ENCODE measurements at regions not wholly inside any gene's neighbourhood (a gene's known extent, or its start where the extent isn't known, plus 50 kb on each side); places are given as distances from the start of the nearest gene placed in this dataset.

DNA sequence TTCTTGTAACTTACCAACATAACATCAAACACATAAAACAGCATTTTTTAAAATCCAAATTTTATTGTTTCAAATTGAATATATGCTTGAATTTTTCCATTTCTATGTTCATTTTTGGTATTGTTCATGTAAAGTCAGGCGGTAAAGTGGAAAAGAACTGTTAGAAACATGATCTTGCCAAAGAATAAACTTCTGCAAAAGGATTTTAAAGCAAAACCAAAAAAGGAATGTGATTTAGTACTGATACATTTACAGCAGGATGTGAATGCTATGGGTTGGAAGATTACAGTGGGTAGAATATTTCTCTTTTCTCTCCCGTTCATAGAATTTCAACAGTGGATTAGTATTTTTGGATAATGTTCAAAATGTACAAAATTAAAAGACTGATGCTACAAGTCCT is 277.2 kb upstream of the MPDZ start:
- no peak for DNase-seq (ENCODE audit: low read depth, low spot score)

DNA sequence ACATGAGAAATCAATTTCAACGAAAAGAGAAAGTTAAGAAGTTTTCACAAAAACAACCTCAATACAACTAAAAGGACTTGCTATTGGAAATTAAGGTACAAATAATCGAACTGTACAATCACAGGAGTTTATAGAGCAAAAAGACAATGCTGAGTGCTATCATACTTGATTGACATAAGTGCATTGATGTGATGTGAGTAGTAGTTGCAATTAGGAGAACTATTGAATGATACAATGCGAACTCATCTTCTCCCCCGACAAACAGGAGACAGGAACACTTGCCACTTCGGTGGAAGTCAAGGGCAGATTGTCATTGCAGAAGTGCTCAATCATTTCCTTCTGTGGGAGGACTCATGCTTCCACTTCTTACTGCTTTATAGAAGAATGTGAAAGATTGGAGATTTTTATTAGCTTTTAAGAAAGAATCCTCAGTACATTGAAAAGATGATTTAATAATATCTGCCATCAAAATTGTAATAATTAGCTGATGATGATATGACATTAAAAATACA is 276.6 kb upstream of the MPDZ start:
- DNase-seq (ENCODE audit: low read depth, low spot score), result no peak

DNA sequence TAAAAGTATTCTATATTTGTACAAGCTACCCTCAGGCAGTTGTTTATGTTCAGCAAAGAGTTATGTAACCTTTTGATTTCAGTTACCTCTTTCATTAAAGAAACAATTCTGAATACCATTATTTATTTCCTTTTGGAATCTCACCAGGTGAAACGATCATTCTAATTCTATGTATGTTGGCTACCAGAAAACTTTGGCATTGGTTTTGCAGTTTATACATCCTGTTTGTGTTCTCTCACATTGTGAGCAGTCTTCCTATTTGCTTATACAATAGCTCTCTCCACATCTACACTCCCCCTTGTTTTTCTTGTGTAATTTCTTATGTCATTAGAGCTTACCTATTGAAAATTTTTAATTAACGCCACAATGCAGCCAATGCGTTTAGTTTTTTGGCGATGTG is 276.0 kb upstream of the MPDZ start:
- no peak for DNase-seq (ENCODE audit: low read depth, low spot score)

DNA sequence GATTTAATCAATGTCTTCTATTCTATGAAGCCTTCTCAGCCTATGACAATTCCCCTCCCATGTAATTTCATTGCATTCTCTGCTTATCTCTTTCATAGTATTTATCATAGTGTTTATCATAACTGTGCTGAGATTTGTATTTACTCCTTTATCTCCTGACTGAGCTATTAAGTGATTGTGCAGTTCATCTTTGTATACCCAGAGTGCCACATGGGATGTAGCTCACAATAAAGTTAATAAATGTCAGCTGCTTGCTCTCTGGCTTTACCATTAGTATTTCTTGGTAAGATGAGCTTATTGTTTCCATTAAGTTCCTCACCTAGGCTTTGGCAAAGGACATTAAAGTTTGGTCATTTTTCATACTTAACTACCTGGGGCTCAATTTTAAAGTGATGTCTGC is 275.1 kb upstream of the MPDZ start:
- DNase-seq (ENCODE audit: low read depth, low spot score), result no peak

DNA sequence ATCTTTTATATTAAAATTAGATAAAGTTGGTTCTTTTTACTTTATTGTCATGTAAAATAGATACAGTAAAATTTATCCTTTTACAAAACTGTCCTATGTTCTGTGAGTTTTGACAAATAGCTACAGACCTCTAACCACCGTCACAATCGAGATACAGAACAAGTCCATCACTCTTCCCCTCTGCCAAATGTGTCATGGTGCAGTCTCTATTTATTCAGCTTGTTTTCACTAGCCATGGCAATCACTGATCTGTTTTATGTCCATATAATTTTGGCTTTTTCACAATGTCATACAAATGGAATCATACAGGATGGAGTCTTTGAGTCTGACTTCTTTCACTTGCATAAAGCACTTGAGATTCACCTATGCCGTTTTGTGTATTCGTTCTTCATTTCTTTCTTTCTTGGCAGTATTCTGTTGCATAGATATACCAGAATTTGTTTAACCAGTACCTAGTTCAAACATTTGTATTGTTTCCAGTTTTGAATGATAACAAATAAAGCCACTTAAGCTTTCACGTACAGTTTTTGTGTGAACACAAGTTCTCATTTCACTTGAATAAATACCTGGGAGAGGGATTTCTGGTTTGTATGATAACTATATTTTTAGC is 273.2 kb upstream of the MPDZ start:
- DNase-seq (ENCODE audit: low read depth, low spot score), result no peak

DNA sequence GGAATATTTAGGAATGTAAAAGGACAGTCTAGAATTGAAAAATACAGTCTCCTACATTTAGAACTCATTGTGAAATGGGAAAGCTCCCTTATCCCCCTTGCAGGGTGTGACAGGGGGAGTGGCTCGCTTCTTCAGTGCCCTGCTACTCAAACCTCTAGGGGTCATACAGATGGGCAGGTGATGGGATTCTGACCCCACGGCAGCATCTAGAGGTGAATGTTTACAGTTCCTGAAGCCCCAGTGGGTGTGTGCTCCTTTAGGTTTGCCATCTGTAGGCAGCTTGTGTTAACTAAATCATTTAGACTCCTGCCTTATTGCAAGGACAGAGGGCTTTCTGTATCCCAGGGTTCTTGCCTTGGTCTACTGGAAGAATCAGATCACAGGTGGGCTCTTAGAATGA is 271.0 kb upstream of the MPDZ start:
- no peak for DNase-seq (ENCODE audit: low read depth, low spot score)

DNA sequence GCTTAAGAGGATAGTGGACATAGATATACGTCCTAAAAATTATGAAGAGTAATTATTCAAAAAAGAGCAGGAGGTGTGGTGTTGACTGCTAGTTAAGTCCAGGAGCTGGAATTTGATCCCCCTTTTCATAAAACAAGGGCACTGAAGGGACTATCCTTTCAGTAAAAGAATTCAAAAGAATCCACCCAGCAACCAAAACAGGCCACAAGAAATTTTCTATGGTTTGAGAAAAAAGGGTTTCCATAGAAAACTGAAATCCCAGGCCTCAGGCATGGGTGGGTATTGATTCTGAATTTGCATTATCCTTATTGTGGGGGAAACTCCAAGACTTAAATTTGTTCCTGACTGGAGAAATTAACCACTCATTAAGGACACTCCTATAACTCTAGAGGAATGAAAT is 269.0 kb upstream of the MPDZ start:
- DNase-seq (ENCODE audit: low read depth, low spot score), result no peak

DNA sequence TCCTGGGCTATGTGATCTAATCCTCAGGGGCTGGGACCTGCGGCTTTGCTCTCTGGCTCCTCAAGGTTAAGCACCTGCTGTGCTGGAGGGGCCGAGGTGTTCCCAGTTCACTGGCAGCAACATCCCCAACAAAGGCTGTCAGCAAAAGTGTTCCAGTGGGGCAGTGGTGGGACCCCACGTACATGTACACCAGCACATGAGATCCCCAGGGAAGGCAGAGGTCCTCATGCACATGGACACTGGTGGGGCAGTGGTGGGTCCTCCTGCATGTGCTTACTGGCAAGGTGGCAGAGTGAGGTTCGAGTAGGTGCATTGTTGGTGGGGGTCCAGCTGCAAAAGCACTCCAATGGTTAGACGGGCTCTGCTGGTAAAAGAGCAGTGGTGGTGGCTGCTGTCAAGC is 255.6 kb upstream of the MPDZ start:
- no peak for DNase-seq (ENCODE audit: low read depth, low spot score)

DNA sequence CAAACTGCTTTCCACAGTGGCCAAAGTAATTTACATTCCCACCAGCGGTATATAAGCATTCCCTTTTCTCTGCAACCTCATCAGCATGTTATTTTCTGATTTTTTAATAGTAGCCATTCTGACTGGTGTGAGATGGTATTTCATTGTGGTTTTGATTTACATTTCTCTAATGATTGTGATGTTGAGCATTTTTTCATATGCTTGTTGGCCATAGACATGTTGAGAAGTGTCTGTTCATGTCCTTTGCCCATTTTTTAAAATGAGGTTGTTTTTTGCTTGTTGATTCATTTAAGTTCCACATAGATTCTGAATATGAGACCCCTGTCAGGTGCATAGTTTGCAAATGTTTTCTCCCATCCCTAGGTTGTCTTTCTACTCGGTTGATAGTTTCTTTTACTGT is 254.5 kb upstream of the MPDZ start:
- DNase-seq (ENCODE audit: low read depth, low spot score), result no peak

DNA sequence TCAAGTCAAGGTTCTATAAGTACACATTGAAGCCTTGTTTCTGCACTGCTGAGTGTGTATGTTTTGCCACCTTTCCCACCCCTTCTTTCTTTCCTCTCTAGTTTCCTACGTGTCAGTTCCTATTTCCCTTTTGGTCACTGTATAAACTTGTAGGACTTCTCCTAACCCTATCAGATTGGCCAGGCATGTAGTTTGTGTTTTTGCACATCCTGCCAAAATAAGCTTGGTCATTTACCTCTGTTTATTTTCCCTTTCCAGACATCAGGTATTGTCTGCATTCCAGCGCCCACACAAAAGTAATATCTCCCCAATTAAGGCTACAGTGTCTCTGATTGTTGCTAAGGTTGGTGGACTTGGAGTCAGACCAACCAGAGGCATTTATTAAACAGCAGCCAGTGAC is 252.9 kb upstream of the MPDZ start:
- DNase-seq (ENCODE audit: low read depth, low spot score), result peak; percentile 76

DNA sequence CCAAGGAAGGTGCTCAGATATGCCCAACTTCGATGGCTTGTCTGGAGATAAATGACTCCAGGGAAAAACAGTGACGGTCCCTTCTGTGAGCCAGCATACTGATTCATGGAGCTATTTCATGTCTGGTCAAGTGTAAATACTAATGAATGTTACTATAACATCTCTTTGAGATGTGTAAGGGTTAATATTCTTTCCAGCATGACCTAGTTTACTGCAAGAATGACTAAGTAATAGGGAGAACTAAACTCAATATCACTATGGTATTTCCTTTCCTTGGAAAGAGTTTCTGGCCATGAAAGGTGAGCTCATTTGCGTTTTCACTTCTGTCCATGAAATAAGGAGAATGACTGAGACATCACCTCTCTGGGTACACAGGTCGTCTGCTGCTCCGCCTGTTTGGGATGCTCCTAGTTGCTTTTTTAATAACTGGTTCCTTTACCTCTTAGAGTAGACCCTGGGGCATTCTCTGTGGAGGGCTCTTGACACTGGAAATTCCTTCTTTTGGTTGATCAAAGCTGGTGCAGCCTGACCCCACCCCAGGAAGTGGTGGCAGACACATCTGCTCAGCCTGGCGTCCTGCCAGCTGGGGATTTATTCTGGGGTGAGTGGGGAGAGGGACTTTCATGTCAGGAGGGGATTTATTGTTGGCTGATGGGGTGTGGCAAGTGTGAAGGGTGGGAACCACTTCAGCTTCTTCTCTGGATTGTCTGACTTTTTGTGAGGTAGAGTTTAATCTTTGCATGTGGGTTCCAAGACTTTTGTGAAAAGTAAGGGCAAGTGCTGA is 250.0 kb upstream of the MPDZ start:
- no peak for DNase-seq (ENCODE audit: low read depth, low spot score)

DNA sequence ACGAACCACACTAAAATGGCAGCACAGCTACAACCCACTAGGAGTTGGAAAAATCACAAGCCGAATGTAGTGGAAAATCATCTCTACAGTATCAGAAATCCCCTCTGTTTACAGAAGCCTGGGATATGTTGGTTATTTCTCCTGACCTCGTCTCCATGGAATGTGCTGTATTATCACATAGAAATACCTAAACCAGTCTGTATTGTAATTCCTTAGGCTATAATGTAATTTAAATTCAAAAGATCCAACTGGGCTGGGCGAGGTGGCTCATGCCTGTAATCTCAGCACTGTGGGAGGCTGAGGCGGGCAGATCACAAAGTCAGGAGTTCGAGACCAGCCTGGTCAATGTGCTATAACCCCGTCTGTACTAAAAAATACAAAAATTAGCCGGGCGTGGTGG is 244.8 kb upstream of the MPDZ start:
- peak; percentile 39 for DNase-seq (ENCODE audit: low read depth, low spot score)

DNA sequence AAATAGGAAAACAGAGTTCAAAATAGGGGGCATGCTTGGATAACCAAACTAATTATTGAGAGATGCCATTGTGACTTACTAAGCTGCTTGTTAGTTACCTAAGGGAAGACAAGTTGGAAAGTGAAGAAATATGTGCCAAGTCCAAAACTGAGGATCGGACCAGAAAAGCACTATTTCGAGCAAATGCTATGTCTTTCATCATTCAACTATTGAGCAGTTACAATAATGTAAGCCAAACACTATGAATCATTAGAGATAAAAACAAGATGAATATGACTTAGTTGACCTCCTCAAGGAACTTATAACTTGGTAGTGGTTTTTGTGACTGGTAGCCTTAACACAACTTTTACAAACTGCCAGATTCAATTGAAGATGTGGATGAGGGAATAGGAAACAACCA is 240.6 kb upstream of the MPDZ start:
- no peak for DNase-seq (ENCODE audit: low read depth, low spot score)

DNA sequence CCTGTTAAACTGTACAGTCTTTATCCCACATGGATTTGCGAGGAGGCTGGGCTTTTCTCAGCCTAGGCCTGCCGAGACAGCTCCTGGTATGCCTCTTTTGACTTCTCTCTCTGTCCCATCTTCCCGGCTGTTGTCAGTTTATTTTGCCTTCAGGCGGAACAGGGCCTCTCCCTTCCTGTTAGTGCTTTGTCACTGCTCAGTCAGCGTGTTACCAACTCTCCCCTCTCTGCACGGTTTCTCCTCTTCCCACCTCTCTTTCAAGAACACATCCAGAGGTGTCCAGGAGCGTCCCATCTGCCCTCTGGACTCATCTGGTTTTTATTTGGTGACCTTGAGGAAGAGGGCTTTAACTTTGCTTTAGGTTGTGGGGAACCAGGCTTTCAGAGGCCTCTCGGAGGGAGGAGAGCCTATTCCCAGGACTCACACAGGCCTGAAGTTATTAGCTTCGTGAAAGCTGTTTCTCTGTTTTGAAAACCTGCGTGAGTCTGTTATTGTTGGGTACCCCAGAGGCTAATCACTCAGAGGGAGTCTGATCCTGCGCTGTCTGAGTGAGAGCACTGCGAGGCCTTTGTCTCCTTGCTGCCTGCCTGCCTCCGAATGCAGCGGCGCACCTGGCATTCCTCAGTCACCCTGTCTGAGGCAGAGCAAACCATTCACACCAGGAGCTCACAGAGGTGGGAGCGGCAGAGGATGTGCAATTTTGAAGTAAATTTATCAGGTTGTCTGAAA is 234.4 kb upstream of the MPDZ start:
- no peak for DNase-seq (ENCODE audit: low read depth, low spot score)

DNA sequence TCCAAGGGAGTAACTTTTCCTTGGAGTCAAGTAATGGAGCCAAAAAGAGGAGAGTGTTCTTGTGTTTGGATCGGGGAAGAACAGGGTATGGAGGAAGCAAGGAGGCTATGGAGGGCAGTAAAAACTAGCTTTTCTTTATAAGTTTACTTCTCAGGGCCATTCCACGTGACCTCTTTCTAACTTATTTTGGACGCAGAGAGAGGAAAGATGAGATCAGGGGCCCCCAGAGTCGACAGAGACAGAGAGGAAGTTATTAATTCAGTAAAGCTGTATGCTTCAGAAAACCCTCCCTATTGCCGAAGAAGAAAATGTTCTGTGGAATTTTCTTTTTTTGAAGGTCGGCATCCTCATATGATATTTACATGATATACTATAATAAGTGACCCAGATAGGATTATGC is 233.8 kb upstream of the MPDZ start:
- no peak for DNase-seq (ENCODE audit: low read depth, low spot score)

DNA sequence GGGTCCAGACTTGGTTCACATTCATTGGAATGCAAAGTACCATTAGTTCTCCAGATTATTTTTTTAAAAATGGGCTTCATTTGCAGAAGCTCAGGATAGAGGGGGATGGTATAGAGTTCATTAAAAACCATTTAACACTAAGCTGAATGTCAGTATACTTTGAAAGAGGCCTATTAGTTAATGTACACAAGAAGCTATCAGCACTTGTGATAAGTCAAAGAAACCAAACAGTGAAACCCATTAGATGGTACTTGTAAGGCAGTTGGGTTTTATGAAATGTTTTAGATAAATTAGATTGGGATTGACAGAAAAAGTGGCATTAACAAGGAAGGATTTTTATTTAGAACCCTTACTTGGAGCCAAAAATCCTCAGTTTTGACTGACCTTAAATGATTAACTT is 229.2 kb upstream of the MPDZ start:
- DNase-seq (ENCODE audit: low read depth, low spot score), result no peak

DNA sequence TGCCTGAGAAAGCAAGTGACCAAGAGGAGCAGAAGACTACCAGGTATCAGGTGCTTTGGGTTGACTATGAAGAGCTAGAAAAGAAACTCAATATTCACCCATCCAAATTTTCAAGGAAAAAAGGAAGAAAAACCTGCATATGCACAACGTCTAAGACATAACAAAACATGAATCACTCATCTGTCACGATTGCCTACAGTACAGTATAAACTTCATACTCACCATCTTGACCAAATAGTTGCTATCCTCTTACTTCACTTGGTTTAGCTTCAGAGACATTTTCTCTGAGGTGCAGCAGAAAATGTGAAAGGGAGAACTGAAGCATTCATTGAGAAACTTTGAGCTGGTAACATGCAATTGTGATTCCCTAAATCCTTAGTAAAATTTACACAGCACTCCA is 228.6 kb upstream of the MPDZ start:
- DNase-seq (ENCODE audit: low read depth, low spot score), result no peak

DNA sequence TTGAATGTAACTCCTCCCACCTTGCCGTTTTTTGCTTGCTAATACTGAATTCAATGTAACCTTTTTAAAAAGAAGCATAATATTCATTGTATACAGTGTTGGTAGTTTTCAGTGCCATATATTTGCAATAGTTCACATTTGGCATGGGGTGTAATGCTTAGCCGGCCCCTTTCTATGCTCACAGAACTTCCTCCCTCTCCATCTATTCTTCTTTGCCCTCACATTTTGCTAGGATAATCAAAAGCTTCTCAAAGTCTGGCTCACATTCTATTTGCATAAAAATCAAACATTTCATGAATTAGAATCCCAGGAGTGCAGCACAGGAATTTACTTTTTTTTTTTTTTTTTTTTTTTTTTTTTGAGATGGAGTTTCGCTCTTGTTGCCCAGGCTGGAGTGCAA is 226.3 kb upstream of the MPDZ start:
- no peak for DNase-seq (ENCODE audit: low read depth, low spot score)

DNA sequence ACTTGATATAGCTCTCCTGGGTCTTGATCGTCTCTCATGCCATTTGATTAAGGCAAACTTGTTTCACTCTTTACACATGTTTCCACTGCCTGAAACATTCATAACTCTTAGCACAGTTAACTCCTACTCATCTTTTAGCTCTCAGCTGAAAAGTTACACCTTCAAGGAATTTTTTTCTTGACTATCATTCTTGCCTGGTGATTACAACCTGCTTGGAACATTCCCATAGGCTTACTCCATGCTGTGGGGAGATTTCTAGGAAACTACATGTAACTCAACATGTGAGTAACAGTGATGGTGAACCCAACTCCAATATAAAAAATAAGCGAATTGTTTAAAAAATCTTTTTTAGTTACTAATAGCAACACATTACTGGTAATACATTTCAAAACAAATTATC is 224.1 kb upstream of the MPDZ start:
- DNase-seq (ENCODE audit: low read depth, low spot score), result no peak

DNA sequence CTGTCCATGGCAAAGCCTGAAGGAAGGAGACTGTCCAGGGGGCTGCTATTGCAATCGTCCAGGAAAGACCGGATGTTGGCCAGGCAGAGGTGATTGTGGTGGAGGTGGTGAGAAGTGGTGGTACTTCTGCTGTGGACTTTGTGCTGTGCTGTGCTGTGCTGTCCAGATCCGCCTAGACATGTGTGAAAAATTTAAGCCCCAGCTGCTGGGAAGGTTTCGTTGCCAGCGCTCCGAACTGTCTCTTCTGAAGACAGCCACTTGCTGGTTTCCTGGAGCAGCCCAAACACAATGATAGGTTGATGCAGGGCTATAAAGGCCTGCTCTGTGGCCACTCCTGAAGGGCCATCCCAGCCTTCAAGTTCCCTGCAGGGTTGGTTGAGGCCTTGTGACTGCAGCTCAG is 223.0 kb upstream of the MPDZ start:
- no peak for DNase-seq (ENCODE audit: low read depth, low spot score)

DNA sequence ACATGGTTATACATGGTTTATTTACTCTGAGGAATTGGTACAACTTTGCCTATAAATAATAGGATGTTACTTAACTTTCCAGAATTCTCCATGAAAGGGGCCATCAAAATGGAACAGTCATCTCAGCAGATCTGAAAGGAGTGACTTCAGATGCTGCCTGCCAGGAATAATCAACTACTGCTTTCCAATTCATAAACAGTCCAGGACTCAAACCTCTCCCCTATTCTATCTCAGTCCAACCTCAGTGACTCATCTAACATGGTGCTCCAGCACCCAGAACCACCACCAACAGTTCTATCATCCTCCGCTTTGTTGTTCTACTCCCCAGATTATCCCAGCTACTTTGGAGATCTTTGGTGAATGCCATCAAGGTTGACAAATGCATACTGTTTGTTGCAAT is 221.5 kb upstream of the MPDZ start:
- DNase-seq (ENCODE audit: low read depth, low spot score), result no peak

DNA sequence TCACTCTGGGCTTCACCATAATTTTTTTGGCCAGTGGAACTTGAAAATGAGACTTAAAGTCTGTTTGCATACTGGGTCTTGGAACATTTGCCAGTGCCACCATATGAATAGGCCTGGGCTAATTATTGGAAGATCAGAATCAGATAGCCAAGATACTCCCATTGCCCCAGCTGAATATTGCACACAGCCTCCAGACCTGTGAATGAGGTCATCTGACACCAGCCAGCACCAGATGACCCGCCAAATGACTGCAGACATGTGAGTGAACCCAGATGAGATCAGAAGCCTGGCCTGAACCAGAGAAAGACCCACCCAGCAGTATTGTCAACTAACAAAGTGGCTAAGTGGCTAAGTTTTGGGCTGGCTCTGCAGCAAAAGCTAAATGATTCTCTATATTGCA is 220.5 kb upstream of the MPDZ start:
- no peak for DNase-seq (ENCODE audit: low read depth, low spot score)

DNA sequence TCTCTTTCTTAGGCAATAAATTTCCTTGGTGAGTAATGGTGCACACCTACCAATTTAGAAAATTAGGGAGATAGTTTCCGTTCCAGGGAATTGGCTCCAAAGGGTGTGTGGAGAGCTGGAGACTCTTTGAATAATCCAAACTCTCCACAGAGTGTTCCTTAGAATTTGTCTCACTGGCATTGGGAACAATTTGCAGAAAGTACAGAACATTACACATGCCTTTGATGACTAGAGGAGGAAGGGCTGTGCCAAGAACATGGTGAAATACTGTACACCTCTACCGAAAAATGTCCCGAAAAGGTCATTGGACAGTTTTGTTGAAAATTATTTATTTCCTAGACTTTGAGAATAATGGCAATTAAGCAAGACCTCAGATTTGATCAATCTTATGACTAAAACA is 214.2 kb upstream of the MPDZ start:
- no peak for DNase-seq (ENCODE audit: low read depth, low spot score)
